Stimulated activated CD8-positive, alpha-beta memory T cell treated with anti-CD3 and anti-CD28 coated beads, Interleukin-7, amount 100 ng/mL, for 24 hours (primary cell): ENCODE measurements at regions not wholly inside any gene's neighbourhood (a gene's known extent, or its start where the extent isn't known, plus 50 kb on each side); places are given as distances from the start of the nearest gene placed in this dataset.

Experiments
- DNase-seq: peaks from one replicate; pipeline ENCODE4 v3.0.0-alpha.2; 2020; ENCODE audit warnings: low read depth

GRCh38 chr1:13968361-13968760 lies 268.4 kb downstream of the PRDM2 start:
- DNase-seq = no peak

GRCh38 chr1:13970631-13971247 lies 270.8 kb downstream of the PRDM2 start:
- DNase-seq = no peak

- DNase-seq = no peak
These were observed 276.5 kb downstream of the PRDM2 start for GRCh38 chr1:13976485-13976884.

- DNase-seq = no peak
These were observed 281.2 kb downstream of the PRDM2 start for GRCh38 chr1:13981142-13981541.

DNA sequence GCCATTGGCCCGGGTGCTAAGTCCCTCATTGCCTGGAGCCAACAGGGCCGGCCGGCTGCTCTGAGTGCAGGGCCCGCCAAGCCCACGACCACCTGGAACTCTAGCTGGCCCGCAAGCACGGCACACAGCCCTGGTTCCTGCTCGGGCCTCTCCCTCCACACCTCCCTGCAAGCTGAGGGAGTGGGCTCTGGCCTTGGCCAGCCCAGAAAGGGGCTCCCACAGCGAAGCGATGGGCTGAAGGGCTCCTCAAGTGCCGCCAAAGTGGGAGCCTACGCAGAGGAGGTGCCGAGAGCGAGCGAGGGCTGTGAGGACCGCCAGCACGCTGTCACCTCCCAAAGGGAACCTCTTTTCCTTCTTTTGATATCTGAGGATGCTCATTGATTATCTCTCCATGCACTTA lies 283.4 kb downstream of the PRDM2 start:
- no peak for DNase-seq

- DNase-seq = no peak
These were observed 291.0 kb downstream of the PRDM2 start for GRCh38 chr1:13990939-13991338.

- DNase-seq = no peak
These were observed 292.7 kb downstream of the PRDM2 start for GRCh38 chr1:13992489-13993285.

- DNase-seq = no peak
These were observed 294.4 kb downstream of the PRDM2 start for GRCh38 chr1:13994386-13994785.

GRCh38 chr1:13996334-13996733 lies 296.3 kb downstream of the PRDM2 start:
- DNase-seq = no peak

GRCh38 chr1:14003552-14003951 lies 303.6 kb downstream of the PRDM2 start:
- no peak for DNase-seq

DNA sequence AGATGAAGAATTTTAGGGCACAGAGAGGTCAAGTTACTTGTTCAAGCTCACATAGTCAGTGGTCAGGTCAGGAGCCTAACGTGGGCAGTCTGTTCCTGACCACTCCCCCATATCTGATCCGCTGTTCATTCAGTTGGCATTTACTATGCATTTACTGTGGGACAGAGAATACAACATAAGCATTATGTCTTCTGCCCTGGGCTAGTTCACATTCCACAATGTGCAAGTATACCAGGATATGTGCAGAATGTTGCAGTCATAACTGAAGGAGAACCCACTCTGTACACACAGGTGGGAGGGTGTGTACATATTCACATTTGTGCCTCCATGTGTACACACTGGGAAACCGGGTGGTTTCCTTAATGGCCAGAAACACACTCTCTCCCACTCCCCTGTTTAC lies 309.6 kb downstream of the PRDM2 start:
- DNase-seq = no peak

DNA sequence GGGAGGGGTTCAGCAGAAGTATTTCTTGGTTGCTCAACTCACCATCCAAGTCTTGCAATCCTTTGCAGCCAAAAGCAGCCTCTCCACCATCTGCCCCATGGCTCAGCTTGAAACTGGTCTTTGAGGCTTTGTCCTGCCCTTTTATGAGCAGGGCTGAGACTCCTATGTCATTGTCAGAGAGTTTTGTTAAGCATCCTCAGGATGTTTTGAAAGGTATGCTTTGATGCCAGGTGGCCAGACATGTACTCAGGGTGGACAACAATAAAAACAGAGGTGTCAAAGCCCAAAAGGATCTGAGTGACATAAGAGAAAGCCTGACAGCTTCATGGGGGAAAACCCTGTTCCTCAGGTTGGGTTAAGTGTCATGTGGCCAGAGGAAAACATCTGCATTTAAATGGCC lies 310.5 kb downstream of the PRDM2 start:
- no peak for DNase-seq

- DNase-seq = no peak
These were observed 311.1 kb downstream of the PRDM2 start for GRCh38 chr1:14011132-14011531.

- no peak for DNase-seq
These were observed 311.9 kb downstream of the PRDM2 start for GRCh38 chr1:14011888-14012287.

- no peak for DNase-seq
These were observed 314.9 kb downstream of the PRDM2 start for GRCh38 chr1:14014929-14015328.

DNA sequence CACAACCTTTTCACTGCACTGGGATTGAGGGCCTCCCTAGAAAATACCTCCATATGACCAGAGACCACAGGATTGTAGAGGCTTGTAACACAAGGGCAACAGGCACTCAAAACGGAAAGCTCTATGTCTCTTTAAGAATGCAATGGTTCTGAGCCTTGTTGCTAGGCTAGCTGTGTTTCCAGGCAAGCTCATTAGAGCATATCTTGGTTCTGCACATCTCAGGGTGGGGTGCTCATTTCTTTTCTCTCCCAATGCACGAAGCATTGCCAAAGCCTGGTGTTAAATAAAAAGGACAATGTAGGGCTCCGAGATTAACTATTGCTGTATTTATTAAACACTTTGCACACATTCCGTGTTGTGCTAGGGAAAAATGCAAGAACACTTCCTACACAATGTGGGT lies 315.9 kb downstream of the PRDM2 start:
- no peak for DNase-seq

DNA sequence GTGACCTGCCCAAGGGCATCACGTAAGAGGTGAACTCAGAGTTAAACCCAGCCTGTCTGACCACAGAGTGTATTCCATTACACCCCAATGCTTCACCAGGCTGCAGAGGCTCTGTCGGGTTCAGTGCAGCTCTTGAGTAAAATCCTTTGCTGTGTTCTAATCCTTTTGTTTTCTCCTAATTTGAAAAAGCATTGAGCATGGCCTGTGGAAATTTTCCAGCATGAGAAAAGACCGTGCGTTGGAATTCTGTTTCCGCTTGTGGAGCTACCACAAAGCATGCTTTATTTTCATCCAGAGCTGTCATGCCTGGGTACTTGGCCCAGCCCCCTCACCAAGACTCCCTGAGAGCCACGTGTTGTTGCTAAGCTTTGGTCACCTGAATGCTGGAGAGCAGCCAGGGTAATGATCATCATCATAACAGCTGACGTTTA lies 317.6 kb downstream of the PRDM2 start:
- no peak for DNase-seq

GRCh38 chr1:14019461-14019860 lies 319.5 kb downstream of the PRDM2 start:
- DNase-seq = no peak

GRCh38 chr1:14020006-14020405 lies 320.0 kb downstream of the PRDM2 start:
- DNase-seq = no peak

DNA sequence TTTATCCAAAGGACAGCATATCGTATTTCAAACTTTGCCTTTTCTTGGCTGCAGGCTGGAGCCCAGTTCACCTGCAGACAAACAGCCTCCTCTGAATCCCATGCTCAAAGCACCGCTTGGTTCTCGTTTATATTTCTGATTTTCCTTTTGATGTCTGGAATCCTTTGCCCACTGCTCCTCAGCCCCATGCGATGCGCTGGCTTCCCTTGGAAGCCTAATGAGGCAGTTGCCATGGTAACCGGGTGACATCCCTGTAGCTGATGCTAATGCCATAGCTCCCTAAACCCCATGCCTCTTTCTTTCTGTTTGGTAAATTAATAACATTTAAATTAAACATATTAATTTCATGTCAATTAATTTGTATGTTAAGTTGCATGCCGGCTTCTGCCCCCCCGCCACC lies 327.1 kb downstream of the PRDM2 start:
- DNase-seq = no peak

DNA sequence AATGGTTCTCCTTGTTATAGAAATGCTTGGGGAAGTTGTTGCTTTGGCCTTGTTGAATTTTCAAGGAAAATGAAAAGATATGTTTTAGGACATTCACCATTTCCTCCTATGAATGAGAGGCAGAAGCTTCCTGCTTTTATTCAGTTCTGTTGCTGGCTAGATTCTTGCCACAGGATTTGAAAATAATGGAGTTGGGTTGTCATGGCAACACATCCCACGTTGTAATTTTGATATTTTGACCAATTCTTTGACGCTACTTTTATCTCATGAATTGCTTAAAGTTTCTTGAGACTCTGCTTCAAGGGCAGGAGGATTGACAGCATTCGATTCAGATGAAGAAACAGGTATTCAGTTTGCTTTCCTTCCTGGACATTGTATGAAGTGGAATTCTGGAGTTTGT lies 331.5 kb downstream of the PRDM2 start:
- no peak for DNase-seq

- DNase-seq = no peak
These were observed 334.5 kb downstream of the PRDM2 start for GRCh38 chr1:14034506-14034905.

GRCh38 chr1:14037101-14037847 lies 337.3 kb downstream of the PRDM2 start:
- no peak for DNase-seq
